Immature natural killer cell (primary cell): ENCODE measurements at regions not wholly inside any gene's neighbourhood (a gene's known extent, or its start where the extent isn't known, plus 50 kb on each side); places are given as distances from the start of the nearest gene placed in this dataset.
"Not testable (repeated sequence)": the region's sequence is repeated elsewhere in the genome, so short reads cannot be mapped to it uniquely, and the experiment has no call there.

Experiments used
- DNase-seq, 3 donors: peaks; one replicate each; pipeline ENCODE4 v3.0.0; 2022; ENCODE audit warnings: mixed read lengths in 1 of 3
- H3K27ac Mint-ChIP-seq, 6 donors: one replicate each; pipeline ENCODE4 v1.8.0; 2020; ENCODE audit warnings: mixed read lengths in 6 of 6, mild to moderate bottlenecking in 5 of 6, inconsistent platforms in 4 of 6, moderate library complexity in 3 of 6
- H3K27me3 Mint-ChIP-seq, 3 donors: one replicate each; pipeline ENCODE4 v1.8.0; 2020 to 2021; ENCODE audit warnings: low read depth in 3 of 3, mild to moderate bottlenecking in 3 of 3, mixed read lengths in 3 of 3, moderate library complexity in 3 of 3, inconsistent platforms in 1 of 3
- H3K36me3 Mint-ChIP-seq, 3 donors: one replicate each; pipeline ENCODE4 v1.8.0; 2020; ENCODE audit warnings: mixed read lengths in 3 of 3, inconsistent platforms in 2 of 3, mild to moderate bottlenecking in 2 of 3
- H3K4me1 Mint-ChIP-seq, 2 donors: one replicate each; pipeline ENCODE4 v1.8.0; 2020; ENCODE audit warnings: inconsistent platforms in 2 of 2, mild to moderate bottlenecking in 2 of 2, mixed read lengths in 2 of 2, moderate library complexity in 1 of 2
- H3K4me3 Mint-ChIP-seq, 5 donors: one replicate each; pipeline ENCODE4 v1.8.0; 2020; ENCODE audit warnings: mild to moderate bottlenecking in 5 of 5, mixed read lengths in 5 of 5, inconsistent platforms in 3 of 5, moderate library complexity in 3 of 5
- H3K9me3 Mint-ChIP-seq, 6 donors: one replicate each; pipeline ENCODE4 v1.8.0; 2020; ENCODE audit warnings: mild to moderate bottlenecking in 6 of 6, mixed read lengths in 6 of 6, inconsistent platforms in 4 of 6, moderate library complexity in 3 of 6

GRCh38 chr12:42903736-42904135 lies 314.2 kb upstream of the PRICKLE1 start:
- no peaks in the 10 kb centered on the region for H3K4me1 Mint-ChIP-seq
- DNase-seq = no peak
- no peak overlapping the region for H3K27ac Mint-ChIP-seq
- no peaks in the 10 kb centered on the region for H3K27me3 Mint-ChIP-seq
- H3K4me3 Mint-ChIP-seq = no peak overlapping the region
- peaks cover 9 to 57% (median 18%) of the 10 kb centered on the region in 6 donors for H3K9me3 Mint-ChIP-seq
- H3K36me3 Mint-ChIP-seq = no peaks in the 10 kb centered on the region

DNA sequence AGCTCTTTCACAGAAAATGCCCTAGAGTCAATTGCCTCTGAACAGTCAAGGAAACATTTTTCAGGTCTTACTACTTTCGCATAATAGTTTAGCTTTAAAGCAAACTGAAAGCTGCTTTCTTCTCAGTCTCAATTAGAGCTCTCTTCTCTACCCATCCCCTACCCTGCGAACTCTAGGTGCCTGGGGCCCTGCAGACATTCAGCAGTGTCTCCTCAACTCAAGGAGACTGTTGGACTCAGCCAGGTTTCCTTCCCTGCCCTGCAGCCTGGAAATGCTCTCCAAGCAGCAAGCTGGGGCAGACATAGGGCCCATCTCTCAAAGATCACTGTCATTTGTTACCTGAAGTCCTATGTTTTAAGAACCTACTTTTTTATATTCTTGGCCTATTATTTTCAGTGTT lies 312.5 kb upstream of the PRICKLE1 start:
- Mint-ChIP-seq H3K4me3 (no peak overlapping the region), H3K36me3 (no peaks in the 10 kb centered on the region), H3K27me3 (no peaks in the 10 kb centered on the region), H3K4me1 (no peaks in the 10 kb centered on the region), H3K27ac (no peak overlapping the region), H3K9me3 (peaks cover 8 to 58% (median 18%) of the 10 kb centered on the region in 6 donors)
- DNase-seq = no peak

DNA sequence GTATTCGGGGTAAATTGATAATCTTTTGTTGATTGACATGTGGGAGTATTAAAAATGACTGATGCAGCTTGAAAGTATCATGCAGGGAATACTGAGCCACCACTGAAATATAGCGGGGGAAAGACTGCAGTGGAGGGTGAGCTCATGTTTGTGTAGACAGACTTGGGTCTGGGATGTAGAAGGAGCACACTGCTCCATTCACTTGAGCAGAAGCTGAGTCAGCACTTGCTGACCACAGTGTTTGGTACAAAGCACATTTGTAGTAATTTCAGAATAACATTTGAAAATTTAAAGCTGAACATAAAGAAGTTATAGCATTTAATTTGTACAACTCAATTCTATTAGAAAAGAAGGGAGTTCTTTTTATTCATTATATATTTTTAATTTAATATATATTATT lies 304.3 kb upstream of the PRICKLE1 start:
- Mint-ChIP-seq H3K9me3 (peaks cover 0 to 24% (median 17%) of the 10 kb centered on the region in 6 donors), H3K4me1 (no peaks in the 10 kb centered on the region), H3K4me3 (no peak overlapping the region), H3K27ac (no peak overlapping the region), H3K36me3 (no peaks in the 10 kb centered on the region), H3K27me3 (peaks cover 0 to 4% (median 2%) of the 10 kb centered on the region in 3 donors)
- DNase-seq = no peak

DNA sequence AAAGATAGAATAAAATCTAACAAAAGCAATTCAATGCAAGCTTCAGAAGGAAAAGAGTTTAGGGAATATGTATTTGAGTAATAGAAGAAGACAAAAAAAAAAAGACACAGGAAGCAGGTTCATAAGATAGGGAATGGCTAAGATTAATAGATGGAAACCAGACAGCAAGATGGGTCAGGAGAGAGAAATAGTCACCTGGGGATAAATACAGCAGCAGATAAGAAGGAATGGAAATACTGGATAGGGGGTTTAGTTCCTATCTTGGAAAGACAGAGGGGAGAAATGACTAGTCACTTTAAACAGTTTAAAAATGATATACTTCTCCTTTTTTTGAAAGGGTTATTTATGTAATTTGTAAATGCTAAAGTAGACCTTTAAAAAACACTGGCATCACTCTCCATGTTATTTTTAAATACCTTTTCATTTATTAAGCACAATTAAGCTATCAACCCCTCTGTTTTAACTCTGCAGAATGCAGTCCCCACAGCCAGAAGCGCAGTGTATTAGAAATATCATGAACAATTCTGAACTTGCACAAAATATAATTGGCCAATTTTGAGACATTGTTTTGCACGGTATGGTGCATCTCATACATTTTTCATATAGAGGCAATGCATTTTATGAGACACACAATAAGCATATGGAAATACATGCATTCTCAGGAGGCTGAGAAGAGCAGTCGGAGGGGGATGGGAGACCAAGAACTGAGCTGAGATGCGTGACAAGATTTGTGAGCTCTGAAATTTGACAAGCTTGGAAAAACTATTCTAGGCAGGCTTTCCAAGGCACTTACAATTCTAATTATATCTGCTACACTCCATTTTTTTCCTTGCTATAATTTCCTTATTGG lies 303.4 kb upstream of the PRICKLE1 start:
- H3K4me1 Mint-ChIP-seq = no peaks in the 10 kb centered on the region
- no peak overlapping the region for H3K27ac Mint-ChIP-seq
- H3K36me3 Mint-ChIP-seq = no peaks in the 10 kb centered on the region
- H3K27me3 Mint-ChIP-seq = peaks cover 0 to 4% (median 2%) of the 10 kb centered on the region in 3 donors
- DNase-seq = no peak
- H3K9me3 Mint-ChIP-seq = peaks cover under 1 to 20% (median 13%) of the 10 kb centered on the region in 6 donors
- no peak overlapping the region for H3K4me3 Mint-ChIP-seq

DNA sequence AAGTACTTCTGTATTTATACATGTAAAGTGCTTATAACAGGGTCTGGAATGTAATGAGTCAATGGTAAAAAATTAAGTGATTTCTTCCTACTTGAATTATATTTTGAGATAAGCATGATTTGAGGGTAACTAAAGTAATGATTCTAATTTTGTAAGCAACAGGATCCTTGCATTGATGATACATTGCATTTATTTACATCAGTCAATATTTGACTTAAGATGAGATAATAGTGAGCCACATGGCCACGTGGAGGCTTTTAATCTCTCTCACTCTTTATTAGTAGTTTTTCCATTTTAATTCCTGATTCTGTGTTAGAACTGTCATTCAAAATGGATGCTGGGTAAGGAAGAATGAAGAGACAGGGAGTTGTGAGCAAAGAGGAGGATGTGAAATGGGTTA lies 298.1 kb upstream of the PRICKLE1 start:
- Mint-ChIP-seq H3K27ac (no peak overlapping the region), H3K9me3 (peaks cover 11 to 30% (median 16%) of the 10 kb centered on the region in 6 donors), H3K27me3 (peaks cover 0 to 4% (median 0%) of the 10 kb centered on the region in 3 donors), H3K36me3 (no peaks in the 10 kb centered on the region), H3K4me1 (no peaks in the 10 kb centered on the region), H3K4me3 (no peak overlapping the region)
- DNase-seq = no peak

DNA sequence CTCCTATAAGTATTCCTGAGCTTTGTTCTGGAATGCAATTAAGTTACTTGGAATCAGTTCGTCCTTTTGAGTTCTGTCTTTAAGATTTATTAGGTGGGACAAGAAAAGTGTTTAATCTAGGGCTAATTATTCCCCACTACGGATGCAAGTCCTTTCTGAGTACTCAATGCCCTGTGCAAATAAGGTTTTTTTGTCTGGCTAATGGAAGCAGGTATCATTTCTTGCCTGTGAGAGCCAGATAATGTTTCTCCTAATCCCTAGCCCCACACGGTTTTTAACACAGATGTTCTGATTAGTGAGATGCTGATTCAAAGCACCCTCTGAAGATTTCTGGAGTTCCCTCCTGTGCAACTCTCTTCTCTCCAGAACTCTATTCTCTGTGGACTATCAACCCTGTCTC lies 296.6 kb upstream of the PRICKLE1 start:
- peaks cover 4 to 38% (median 17%) of the 10 kb centered on the region in 6 donors for H3K9me3 Mint-ChIP-seq
- no peaks in the 10 kb centered on the region for H3K36me3 Mint-ChIP-seq
- H3K27me3 Mint-ChIP-seq = peaks cover 0 to 4% (median 0%) of the 10 kb centered on the region in 3 donors
- no peaks in the 10 kb centered on the region for H3K4me1 Mint-ChIP-seq
- no peak overlapping the region for H3K4me3 Mint-ChIP-seq
- no peak overlapping the region for H3K27ac Mint-ChIP-seq
- DNase-seq = no peak

DNA sequence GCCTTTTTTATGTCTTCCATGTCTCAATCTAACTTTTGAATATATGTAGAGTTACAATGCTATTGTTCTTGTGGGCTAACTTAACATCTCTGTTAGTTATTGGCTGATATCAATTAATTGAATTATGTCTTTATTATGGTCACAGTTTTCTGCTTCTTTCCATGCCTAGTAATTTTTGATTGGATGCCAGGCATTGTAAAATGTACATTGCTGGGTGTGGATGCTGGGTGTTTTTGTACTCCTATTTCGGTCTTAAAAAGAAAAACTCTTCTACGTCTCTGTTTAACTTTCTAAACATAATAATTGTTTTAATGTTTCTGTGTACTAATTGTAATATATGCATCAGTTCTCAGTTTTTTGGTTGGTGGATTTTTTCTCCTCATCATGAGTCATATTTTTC lies 296.1 kb upstream of the PRICKLE1 start:
- no peak for DNase-seq
- Mint-ChIP-seq H3K4me1 (no peaks in the 10 kb centered on the region), H3K27me3 (peaks cover 0 to 4% (median 0%) of the 10 kb centered on the region in 3 donors), H3K4me3 (no peak overlapping the region), H3K9me3 (peaks cover 4 to 41% (median 19%) of the 10 kb centered on the region in 6 donors), H3K36me3 (no peaks in the 10 kb centered on the region), H3K27ac (no peak overlapping the region)

DNA sequence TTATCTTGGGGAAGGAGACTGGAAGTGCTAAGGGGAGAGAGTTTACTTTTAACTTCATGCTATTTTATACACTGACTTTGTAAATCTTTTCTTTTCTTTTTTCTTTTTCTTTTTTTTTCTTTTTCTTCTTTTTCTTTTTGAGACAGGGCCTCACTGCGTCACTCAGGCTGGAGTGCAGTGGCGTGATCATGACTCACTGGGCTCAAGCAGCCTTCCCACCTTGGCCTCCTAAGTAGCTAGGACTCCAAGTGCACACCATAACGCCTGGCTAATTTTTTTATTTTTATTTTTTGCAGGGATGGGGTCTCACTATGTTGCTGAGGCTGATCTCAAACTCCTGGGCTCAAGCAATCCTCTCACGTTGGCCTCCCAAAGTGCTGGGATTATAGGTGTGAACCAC lies 294.6 kb upstream of the PRICKLE1 start:
- peaks cover 0 to 3% (median 2%) of the 10 kb centered on the region in 3 donors for H3K27me3 Mint-ChIP-seq
- no peaks in the 10 kb centered on the region for H3K36me3 Mint-ChIP-seq

DNA sequence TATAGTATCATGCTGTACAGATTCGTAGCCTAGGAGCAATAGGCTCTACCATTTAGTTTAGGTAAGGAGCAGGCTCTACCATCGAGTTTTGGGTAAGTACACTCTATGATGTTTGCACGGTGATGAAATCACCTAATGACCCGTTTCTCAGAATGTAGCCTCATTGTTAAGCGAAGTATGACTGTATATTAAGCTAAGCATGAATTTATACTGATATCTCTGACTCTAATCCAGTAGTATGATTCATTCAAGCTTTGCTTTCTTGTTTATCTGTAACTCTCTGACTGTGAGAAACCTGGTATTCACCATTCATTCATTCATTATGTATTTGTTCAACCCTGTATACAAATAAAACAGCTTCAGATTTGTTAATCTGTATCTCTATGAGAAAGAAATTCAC lies 283.9 kb upstream of the PRICKLE1 start:
- no peak for DNase-seq
- H3K4me1 Mint-ChIP-seq = no peaks in the 10 kb centered on the region
- peaks cover 0 to 2% (median 0%) of the 10 kb centered on the region in 3 donors for H3K27me3 Mint-ChIP-seq
- H3K4me3 Mint-ChIP-seq = no peak overlapping the region
- peaks cover 6 to 18% (median 9%) of the 10 kb centered on the region in 6 donors for H3K9me3 Mint-ChIP-seq
- H3K36me3 Mint-ChIP-seq = no peaks in the 10 kb centered on the region
- no peak overlapping the region for H3K27ac Mint-ChIP-seq

More for the DNA sequence above, 294.6 kb upstream of the PRICKLE1 start:
- DNase-seq = no peak
- Mint-ChIP-seq H3K4me3 (no peak overlapping the region), H3K27ac (no peak overlapping the region), H3K9me3 (peaks cover 3 to 46% (median 20%) of the 10 kb centered on the region in 6 donors), H3K4me1 (no peaks in the 10 kb centered on the region)

DNA sequence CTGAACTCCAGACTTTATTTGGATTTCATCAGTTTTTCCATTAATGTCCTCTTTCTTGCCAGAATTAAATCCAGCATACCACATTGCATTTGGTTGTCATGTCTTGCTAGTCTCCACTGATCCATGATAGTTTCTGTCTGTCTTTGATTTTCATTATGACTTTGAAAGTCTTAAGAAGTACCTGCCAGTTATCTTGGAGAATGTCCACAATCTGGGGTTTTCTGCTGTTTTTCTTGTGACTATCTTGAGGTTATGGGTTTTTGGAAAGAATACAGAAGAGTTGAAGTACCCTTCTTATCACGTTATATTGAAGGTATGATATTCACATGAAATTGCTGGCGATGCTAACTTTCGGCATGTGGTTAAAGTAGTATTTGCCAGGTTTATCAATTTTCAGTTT lies 282.3 kb upstream of the PRICKLE1 start:
- H3K4me1 Mint-ChIP-seq = no peaks in the 10 kb centered on the region
- no peaks in the 10 kb centered on the region for H3K36me3 Mint-ChIP-seq
- no peak overlapping the region for H3K27ac Mint-ChIP-seq
- DNase-seq = no peak
- H3K9me3 Mint-ChIP-seq = peaks cover 5 to 16% (median 10%) of the 10 kb centered on the region in 6 donors
- H3K4me3 Mint-ChIP-seq = no peak overlapping the region
- H3K27me3 Mint-ChIP-seq = peaks cover 0 to 2% (median 2%) of the 10 kb centered on the region in 3 donors

DNA sequence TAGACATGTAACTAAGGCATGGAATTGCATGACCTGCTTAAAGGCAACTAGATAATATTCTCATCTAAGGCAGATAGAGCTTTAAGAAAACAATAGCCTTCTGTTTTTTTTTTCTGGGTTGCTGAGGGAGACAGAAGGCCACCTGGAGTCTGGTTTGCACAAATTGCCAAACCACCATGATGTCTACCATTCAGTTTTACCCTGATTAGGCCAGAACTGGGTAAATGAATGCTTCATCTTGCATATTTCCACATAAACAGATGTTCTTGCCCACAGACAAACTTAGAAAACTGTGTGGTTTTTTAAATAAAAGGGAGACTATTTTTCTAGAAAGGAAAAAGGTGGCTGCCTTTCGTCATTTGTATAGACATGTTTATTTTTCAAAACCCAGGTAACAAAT lies 278.7 kb upstream of the PRICKLE1 start:
- Mint-ChIP-seq H3K36me3 (no peaks in the 10 kb centered on the region), H3K4me1 (no peaks in the 10 kb centered on the region), H3K9me3 (peaks cover 7 to 28% (median 13%) of the 10 kb centered on the region in 6 donors), H3K4me3 (no peak overlapping the region), H3K27ac (no peak overlapping the region), H3K27me3 (peaks cover 2% of the 10 kb centered on the region in 3 donors)
- no peak for DNase-seq

DNA sequence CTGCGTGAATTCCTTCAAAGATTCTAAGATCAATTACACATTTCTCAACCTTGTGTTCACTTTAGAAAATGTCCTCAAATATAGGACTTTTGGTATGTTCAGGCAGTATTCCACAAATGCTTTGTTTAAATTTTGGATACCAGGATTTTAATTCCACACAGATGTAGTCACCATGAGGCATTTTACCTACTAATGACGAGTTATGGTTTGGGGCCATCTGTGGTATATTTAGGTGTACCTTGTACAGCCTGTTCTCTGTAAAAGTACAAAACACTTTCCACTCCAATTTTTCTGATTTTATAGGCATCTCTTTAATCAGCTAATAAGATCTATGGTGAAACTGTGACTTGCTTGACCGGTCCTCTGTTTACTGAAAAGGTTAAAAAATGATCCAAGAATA lies 275.7 kb upstream of the PRICKLE1 start:
- no peaks in the 10 kb centered on the region for H3K4me1 Mint-ChIP-seq
- H3K36me3 Mint-ChIP-seq = no peaks in the 10 kb centered on the region
- H3K4me3 Mint-ChIP-seq = no peak overlapping the region
- peaks cover 8 to 28% (median 11%) of the 10 kb centered on the region in 6 donors for H3K9me3 Mint-ChIP-seq
- no peak for DNase-seq
- peaks cover 2% of the 10 kb centered on the region in 3 donors for H3K27me3 Mint-ChIP-seq
- no peak overlapping the region for H3K27ac Mint-ChIP-seq

GRCh38 chr12:42862055-42862454 lies 272.5 kb upstream of the PRICKLE1 start:
- no peaks in the 10 kb centered on the region for H3K4me1 Mint-ChIP-seq
- DNase-seq = no peak
- no peaks in the 10 kb centered on the region for H3K36me3 Mint-ChIP-seq
- peaks cover 3 to 27% (median 9%) of the 10 kb centered on the region in 6 donors for H3K9me3 Mint-ChIP-seq
- no peak overlapping the region for H3K4me3 Mint-ChIP-seq
- peaks cover 0 to 2% (median 2%) of the 10 kb centered on the region in 3 donors for H3K27me3 Mint-ChIP-seq
- H3K27ac Mint-ChIP-seq = no peak overlapping the region

- DNase-seq, H3K4me1 Mint-ChIP-seq, H3K4me3 Mint-ChIP-seq, H3K27ac Mint-ChIP-seq, H3K27me3 Mint-ChIP-seq, H3K36me3 Mint-ChIP-seq: not testable (repeated sequence)
- peaks cover 6 to 22% (median 11%) of the 10 kb centered on the region in 6 donors for H3K9me3 Mint-ChIP-seq
Measured at GRCh38 chr12:42860331-42860730, 270.8 kb upstream of the PRICKLE1 start.
